ENCODE measurements at regions not wholly inside any gene's neighbourhood (a gene's known extent, or its start where the extent isn't known, plus 50 kb on each side); places are given as distances from the start of the nearest gene placed in this dataset.
A peak's percentile ranks its signal among the peaks of the same experiment; 100 is the strongest.
"Not testable (repeated sequence)": the region's sequence is repeated elsewhere in the genome, so short reads cannot be mapped to it uniquely, and the experiment has no call there.

- TF ChIP-seq CTCF (IDR thresholded peaks at IDR 0.05; ENCODE audit: control insufficient read depth, insufficient read depth, low read depth, low read length, missing control alignments): peak; percentile 51
- H3K4me3 ChIP-seq (ENCODE audit: control insufficient read depth, low read depth, low read length): no peak overlapping the region
- DNase-seq (ENCODE audit: low read depth): no peak
Observed at GRCh38 chr11:12599408-12600143, 74.6 kb upstream of the TEAD1 start.

GRCh38 chr11:12600829-12601228 lies 73.4 kb upstream of the TEAD1 start:
- TF ChIP-seq CTCF (IDR thresholded peaks at IDR 0.05; ENCODE audit: control insufficient read depth, insufficient read depth, low read depth, low read length, missing control alignments): no peak
- DNase-seq (ENCODE audit: low read depth): no peak

GRCh38 chr11:12602421-12602820 lies 71.8 kb upstream of the TEAD1 start:
- DNase-seq (ENCODE audit: low read depth): no peak
- no peak for TF ChIP-seq CTCF (IDR thresholded peaks at IDR 0.05; ENCODE audit: control insufficient read depth, insufficient read depth, low read depth, low read length, missing control alignments)
- H3K4me3 ChIP-seq (ENCODE audit: control insufficient read depth, low read depth, low read length): no peak overlapping the region

More at GRCh38 chr11:12600829-12601228, 73.4 kb upstream of the TEAD1 start:
- no peak overlapping the region for H3K4me3 ChIP-seq (ENCODE audit: control insufficient read depth, low read depth, low read length)

GRCh38 chr11:12603143-12604088 lies 70.8 kb upstream of the TEAD1 start:
- TF ChIP-seq CTCF (IDR thresholded peaks at IDR 0.05; ENCODE audit: control insufficient read depth, insufficient read depth, low read depth, low read length, missing control alignments): no peak
- H3K4me3 ChIP-seq (ENCODE audit: control insufficient read depth, low read depth, low read length): no peak overlapping the region
- DNase-seq (ENCODE audit: low read depth): no peak

DNA sequence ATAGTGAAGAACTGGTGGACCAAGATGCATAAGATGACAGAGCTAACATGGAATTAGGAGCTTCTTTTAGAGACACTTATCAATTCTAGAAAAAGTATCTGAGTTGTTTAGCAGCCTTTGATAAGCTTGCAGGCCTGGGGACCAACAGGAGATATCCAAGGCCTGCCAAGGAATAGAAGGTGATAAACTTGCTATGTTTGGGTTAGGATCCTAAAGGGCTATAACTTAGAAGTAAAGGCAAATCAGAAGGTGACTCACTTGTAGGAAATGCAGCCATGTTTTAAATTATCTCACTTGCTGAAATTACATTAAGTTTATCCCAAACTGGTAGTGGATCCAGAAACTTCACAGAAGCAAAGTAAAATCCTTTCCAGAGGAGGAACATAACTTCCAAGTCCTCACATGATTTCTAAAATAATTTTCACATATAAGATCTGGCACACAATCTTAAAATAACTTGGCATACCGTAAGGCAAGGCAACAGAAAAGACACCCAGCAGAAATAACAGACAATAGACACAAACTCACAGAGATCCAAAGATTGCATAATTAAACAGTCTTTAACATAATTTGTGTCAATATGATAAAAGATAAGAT lies 69.6 kb upstream of the TEAD1 start:
- DNase-seq (ENCODE audit: low read depth): no peak
- no peak for TF ChIP-seq CTCF (IDR thresholded peaks at IDR 0.05; ENCODE audit: control insufficient read depth, insufficient read depth, low read depth, low read length, missing control alignments)

DNA sequence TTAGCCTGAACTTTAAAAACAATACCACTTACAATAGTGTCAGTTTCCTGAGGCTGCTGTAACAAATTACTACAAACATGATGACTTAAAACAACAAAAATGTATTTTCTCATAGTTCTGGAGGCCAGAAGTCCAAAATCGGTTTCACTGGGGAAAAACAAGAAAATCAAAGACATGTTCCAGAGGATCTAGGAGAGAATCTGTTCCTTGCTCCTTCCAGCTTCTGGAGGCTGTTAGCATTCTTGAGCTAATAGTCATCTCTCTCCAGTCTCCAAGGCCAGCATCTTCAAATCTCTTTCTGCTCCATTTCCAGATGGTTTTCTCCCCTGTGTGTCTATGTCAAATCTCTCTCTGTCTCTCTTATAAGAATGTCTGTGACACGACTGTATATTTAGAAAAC lies 67.6 kb upstream of the TEAD1 start:
- peak; percentile 68 for DNase-seq (ENCODE audit: low read depth)
- H3K4me3 ChIP-seq (ENCODE audit: control insufficient read depth, low read depth, low read length): no peak overlapping the region
- no peak for TF ChIP-seq CTCF (IDR thresholded peaks at IDR 0.05; ENCODE audit: control insufficient read depth, insufficient read depth, low read depth, low read length, missing control alignments)

More for the DNA sequence above, 69.6 kb upstream of the TEAD1 start:
- H3K4me3 ChIP-seq (ENCODE audit: control insufficient read depth, low read depth, low read length): no peak overlapping the region

GRCh38 chr11:12608678-12609077 lies 65.5 kb upstream of the TEAD1 start:
- H3K4me3 ChIP-seq (ENCODE audit: control insufficient read depth, low read depth, low read length); DNase-seq (ENCODE audit: low read depth): not testable (repeated sequence)
